ENCODE measurements at regions not wholly inside any gene's neighbourhood (a gene's known extent, or its start where the extent isn't known, plus 50 kb on each side); places are given as distances from the start of the nearest gene placed in this dataset.

- TF ChIP-seq POLR2AphosphoS5 (IDR thresholded peaks at IDR 0.05; ENCODE audit: low read depth) (no peak), CTCF (conservative IDR thresholded peaks at IDR 0.05; ENCODE audit: low read depth in 2 of 2) (no peak), STAT1 (IDR thresholded peaks at IDR 0.05; ENCODE audit: unreplicated experiment) (no peak), REST (IDR thresholded peaks at IDR 0.05; ENCODE audit: unreplicated experiment) (no peak), ETS1 (IDR thresholded peaks at IDR 0.05) (no peak), ZNF462 (CRISPR knock-in tag; IDR thresholded peaks at IDR 0.05) (no peak), EZH2phosphoT487 (IDR thresholded peaks at IDR 0.05; ENCODE audit: unreplicated experiment) (no peak), CREB1 (CRISPR knock-in tag; IDR thresholded peaks at IDR 0.05; ENCODE audit: low read depth) (no peak), ZNF331 (CRISPR knock-in tag; IDR thresholded peaks at IDR 0.05; ENCODE audit: low read depth) (no peak), JUNB (IDR thresholded peaks at IDR 0.05; ENCODE audit: unreplicated experiment) (no peak)
- H3K27me3 Mint-ChIP-seq (ENCODE audit: insufficient read depth, low read depth, poor library complexity): peaks cover 6% of the 10 kb centered on the region
- Histone ChIP-seq H2AFZ (no peak overlapping the region), H3K4me1 (ENCODE audit: insufficient read depth) (peaks cover 11% of the 10 kb centered on the region; the same call in 1 of the 2 replicates), H3K27ac (ENCODE audit: low read depth) (no peak overlapping the region), H3K9me2 (ENCODE audit: insufficient read depth) (no peaks in the 10 kb centered on the region), H3K4me3 (no peak overlapping the region), H3K27me3 (ENCODE audit: insufficient read depth) (no peaks in the 10 kb centered on the region), H4K20me1 (replicated peaks; ENCODE audit: insufficient read depth) (no peaks in the 10 kb centered on the region), H3K79me2 (replicated peaks; ENCODE audit: insufficient read depth) (no peaks in the 10 kb centered on the region), H3F3A (replicated peaks; ENCODE audit: low read depth) (no peaks in the 10 kb centered on the region), H3K36me3 (ENCODE audit: insufficient read depth) (no peaks in the 10 kb centered on the region), H3K4me2 (no peak overlapping the region)
- H3K36me3 Mint-ChIP-seq (ENCODE audit: low read depth): no peaks in the 10 kb centered on the region
- no peak overlapping the region for H3K27ac Mint-ChIP-seq
- DNase-seq (ENCODE audit: low spot score) (no peak), ATAC-seq (no peak)
- H3K4me3 Mint-ChIP-seq: no peak overlapping the region
- no peaks in the 10 kb centered on the region for H3K9me3 Mint-ChIP-seq
- H3K4me1 Mint-ChIP-seq: peaks cover 22% of the 10 kb centered on the region
These were observed 166.7 kb downstream of the ZDHHC21 start for GRCh38 chr9:14526504-14526903.
